ENCODE measurements at regions not wholly inside any gene's neighbourhood (a gene's known extent, or its start where the extent isn't known, plus 50 kb on each side); places are given as distances from the start of the nearest gene placed in this dataset.

- no peak for DNase-seq
Measured at GRCh38 chr11:92484570-92484969, 260.0 kb downstream of the FAT3 start.

- DNase-seq: no peak
Measured at GRCh38 chr11:92489826-92490399, 265.3 kb downstream of the FAT3 start.

GRCh38 chr11:92492372-92492771 is 267.8 kb downstream of the FAT3 start:
- DNase-seq: no peak

GRCh38 chr11:92495107-92495793 is 270.6 kb downstream of the FAT3 start:
- no peak for DNase-seq

GRCh38 chr11:92500453-92500852 is 275.8 kb downstream of the FAT3 start:
- DNase-seq: no peak

GRCh38 chr11:92501066-92501739 is 276.6 kb downstream of the FAT3 start:
- DNase-seq: no peak

- no peak for DNase-seq
Measured at GRCh38 chr11:92504004-92504403, 279.4 kb downstream of the FAT3 start.

- no peak for DNase-seq
Measured at GRCh38 chr11:92504534-92504933, 279.9 kb downstream of the FAT3 start.

- no peak for DNase-seq
Measured at GRCh38 chr11:92505689-92506088, 281.1 kb downstream of the FAT3 start.

- no peak for DNase-seq
Measured at GRCh38 chr11:92506809-92507336, 282.3 kb downstream of the FAT3 start.

GRCh38 chr11:92510591-92510990 is 286.0 kb downstream of the FAT3 start:
- no peak for DNase-seq

- DNase-seq: no peak
Measured at GRCh38 chr11:92511522-92512203, 287.0 kb downstream of the FAT3 start.

GRCh38 chr11:92512204-92512569 is 287.6 kb downstream of the FAT3 start:
- DNase-seq: no peak

GRCh38 chr11:92523611-92524010 is 299.0 kb downstream of the FAT3 start:
- no peak for DNase-seq

GRCh38 chr11:92524542-92524941 is 299.9 kb downstream of the FAT3 start:
- no peak for DNase-seq

GRCh38 chr11:92527467-92527866 is 302.8 kb downstream of the FAT3 start:
- no peak for DNase-seq

- DNase-seq: no peak
Measured at GRCh38 chr11:92528001-92528400, 303.4 kb downstream of the FAT3 start.

GRCh38 chr11:92531065-92531739 is 306.6 kb downstream of the FAT3 start:
- no peak for DNase-seq

GRCh38 chr11:92533657-92534335 is 309.2 kb downstream of the FAT3 start:
- DNase-seq: no peak

- no peak for DNase-seq
Measured at GRCh38 chr11:92536883-92537282, 312.3 kb downstream of the FAT3 start.

GRCh38 chr11:92540096-92540495 is 315.5 kb downstream of the FAT3 start:
- no peak for DNase-seq

- DNase-seq: no peak
Measured at GRCh38 chr11:92545906-92546471, 321.4 kb downstream of the FAT3 start.

All from NCI-H187 (cell line).